SK-N-SH treated with all-trans-retinoic acid at 6 μM for 48 hours (cell line): ENCODE measurements at regions not wholly inside any gene's neighbourhood (a gene's known extent, or its start where the extent isn't known, plus 50 kb on each side); places are given as distances from the start of the nearest gene placed in this dataset.

Experiments used
- ATAC-seq: fragments of 200-7000 bp; cut with Tn5 transposase; 3 replicates; pipeline ENCODE4 v1.9.1; 2020; ENCODE audit warnings: mild to moderate bottlenecking, moderate library complexity
- BACH2 ChIP-seq: fragments of 250-450 bp; sonication (Bioruptor Pico); IDR thresholded peaks from 2 replicates; pipeline ENCODE4 v1.9.0; 2021; ENCODE audit warnings: mild to moderate bottlenecking, borderline replicate concordance
- CREB5 ChIP-seq: fragments of 250-450 bp; sonication (Bioruptor Pico); IDR thresholded peaks from 2 replicates; pipeline ENCODE4 v1.5.1; 2020; ENCODE audit warnings: low read depth, mild to moderate bottlenecking, moderate library complexity
- CSDC2 ChIP-seq: fragments of 250-450 bp; sonication (Bioruptor Pico); IDR thresholded peaks from 2 replicates; pipeline ENCODE4 v1.5.0; 2020; ENCODE audit warnings: mild to moderate bottlenecking, moderate library complexity
- ESRRG ChIP-seq: fragments of 250-450 bp; sonication (Bioruptor Pico); IDR thresholded peaks from 2 replicates; pipeline ENCODE4 v1.6.1; 2021; ENCODE audit warnings: mild to moderate bottlenecking
- ISL1 ChIP-seq: fragments of 250-450 bp; sonication (Bioruptor Pico); IDR thresholded peaks from 2 replicates; pipeline ENCODE4 v2.1.2; 2022; ENCODE audit warnings: mild to moderate bottlenecking, moderate library complexity
- POU6F1 ChIP-seq: fragments of 250-450 bp; sonication (Bioruptor Pico); IDR thresholded peaks from 2 replicates; pipeline ENCODE4 v1.8.0; 2021; ENCODE audit warnings: low read depth, mild to moderate bottlenecking, moderate library complexity, borderline replicate concordance
- RARB ChIP-seq: fragments of 250-450 bp; sonication (Bioruptor Pico); IDR thresholded peaks from 2 replicates; pipeline ENCODE4 v1.8.0; 2021; ENCODE audit warnings: mild to moderate bottlenecking, moderate library complexity
- TCF4 ChIP-seq: fragments of 250-450 bp; sonication (Bioruptor Pico); IDR thresholded peaks from 2 replicates; pipeline ENCODE4 v1.8.0; 2021; ENCODE audit warnings: mild to moderate bottlenecking, moderate library complexity, borderline replicate concordance
- TOX ChIP-seq: fragments of 250-450 bp; sonication (Bioruptor Pico); IDR thresholded peaks from 2 replicates; pipeline ENCODE4 v1.8.0; 2021; ENCODE audit warnings: mild to moderate bottlenecking, moderate library complexity, borderline replicate concordance
- ZC3H10 ChIP-seq: fragments of 250-450 bp; sonication (Bioruptor Pico); IDR thresholded peaks from 2 replicates; pipeline ENCODE4 v1.5.1; 2021; ENCODE audit warnings: mild to moderate bottlenecking, moderate library complexity
- ZFP3 ChIP-seq: fragments of 250-450 bp; sonication (Bioruptor Pico); IDR thresholded peaks from 2 replicates; pipeline ENCODE4 v1.5.0; 2020; ENCODE audit warnings: mild to moderate bottlenecking, moderate library complexity
- ZNF565 ChIP-seq: fragments of 450-650 bp; formaldehyde crosslinking; conservative IDR thresholded peaks from 2 replicates; pipeline ENCODE4 v1.5.0; 2020; ENCODE audit warnings: low read depth, mild to moderate bottlenecking, moderate library complexity
- ZNF8 ChIP-seq: fragments of 450-650 bp; formaldehyde crosslinking; IDR thresholded peaks from 2 replicates; pipeline ENCODE4 v1.5.0; 2020; ENCODE audit warnings: mild to moderate bottlenecking, moderate library complexity
- TF ChIP-seq, protein P1 (sequence below): fragments of 250-450 bp; sonication (Bioruptor Pico); IDR thresholded peaks from 2 replicates; pipeline ENCODE4 v1.5.0; 2020; ENCODE audit warnings: mild to moderate bottlenecking, moderate library complexity
- TF ChIP-seq, protein P2 (sequence below): fragments of 250-450 bp; sonication (Bioruptor Pico); IDR thresholded peaks from 2 replicates; pipeline ENCODE4 v1.8.0; 2020; ENCODE audit warnings: mild to moderate bottlenecking, moderate library complexity, borderline replicate concordance
- TF ChIP-seq, protein P3 (sequence below): fragments of 250-450 bp; sonication (Bioruptor Pico); IDR thresholded peaks from 2 replicates; pipeline ENCODE4 v1.5.1; 2021; ENCODE audit warnings: mild to moderate bottlenecking, moderate library complexity

DNA sequence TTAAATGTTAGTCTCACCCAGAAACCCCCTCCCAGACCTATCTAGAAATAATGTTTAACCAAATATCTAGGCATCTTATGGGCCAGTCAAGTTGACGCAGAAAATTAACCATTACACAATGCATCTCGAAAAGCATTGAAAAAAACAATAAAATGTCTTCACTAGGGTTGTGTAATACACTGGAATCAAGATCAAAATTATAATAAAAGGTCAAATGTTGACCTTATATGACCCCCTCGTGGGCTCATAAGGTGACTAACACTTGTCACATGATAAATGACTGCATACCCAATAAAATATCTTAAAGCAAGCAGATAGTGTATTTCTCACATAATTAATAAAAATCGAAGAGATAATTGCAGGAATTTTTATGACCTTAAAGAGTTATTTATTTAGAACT is 447.9 kb upstream of the DSEL start (continued):
- TF ChIP-seq, protein P1, sequence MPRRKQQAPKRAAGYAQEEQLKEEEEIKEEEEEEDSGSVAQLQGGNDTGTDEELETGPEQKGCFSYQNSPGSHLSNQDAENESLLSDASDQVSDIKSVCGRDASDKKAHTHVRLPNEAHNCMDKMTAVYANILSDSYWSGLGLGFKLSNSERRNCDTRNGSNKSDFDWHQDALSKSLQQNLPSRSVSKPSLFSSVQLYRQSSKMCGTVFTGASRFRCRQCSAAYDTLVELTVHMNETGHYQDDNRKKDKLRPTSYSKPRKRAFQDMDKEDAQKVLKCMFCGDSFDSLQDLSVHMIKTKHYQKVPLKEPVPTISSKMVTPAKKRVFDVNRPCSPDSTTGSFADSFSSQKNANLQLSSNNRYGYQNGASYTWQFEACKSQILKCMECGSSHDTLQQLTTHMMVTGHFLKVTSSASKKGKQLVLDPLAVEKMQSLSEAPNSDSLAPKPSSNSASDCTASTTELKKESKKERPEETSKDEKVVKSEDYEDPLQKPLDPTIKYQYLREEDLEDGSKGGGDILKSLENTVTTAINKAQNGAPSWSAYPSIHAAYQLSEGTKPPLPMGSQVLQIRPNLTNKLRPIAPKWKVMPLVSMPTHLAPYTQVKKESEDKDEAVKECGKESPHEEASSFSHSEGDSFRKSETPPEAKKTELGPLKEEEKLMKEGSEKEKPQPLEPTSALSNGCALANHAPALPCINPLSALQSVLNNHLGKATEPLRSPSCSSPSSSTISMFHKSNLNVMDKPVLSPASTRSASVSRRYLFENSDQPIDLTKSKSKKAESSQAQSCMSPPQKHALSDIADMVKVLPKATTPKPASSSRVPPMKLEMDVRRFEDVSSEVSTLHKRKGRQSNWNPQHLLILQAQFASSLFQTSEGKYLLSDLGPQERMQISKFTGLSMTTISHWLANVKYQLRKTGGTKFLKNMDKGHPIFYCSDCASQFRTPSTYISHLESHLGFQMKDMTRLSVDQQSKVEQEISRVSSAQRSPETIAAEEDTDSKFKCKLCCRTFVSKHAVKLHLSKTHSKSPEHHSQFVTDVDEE (CRISPR knock-in tag), result no peak
- TF ChIP-seq ISL1 (CRISPR knock-in tag), result no peak
- no peak for TF ChIP-seq BACH2 (CRISPR knock-in tag)
- no peak for TF ChIP-seq RARB (CRISPR knock-in tag)
- TF ChIP-seq, all 23 proteins: peak for 0

GRCh38 chr18:67961701-67962440 is 445.4 kb upstream of the DSEL start:
- no peak for ATAC-seq
- no peak for TF ChIP-seq CSDC2 (CRISPR knock-in tag)

- TF ChIP-seq RARB (CRISPR knock-in tag), result no peak
- TF ChIP-seq BACH2 (CRISPR knock-in tag), result no peak
- no peak for TF ChIP-seq TCF4
- TF ChIP-seq, protein P2, sequence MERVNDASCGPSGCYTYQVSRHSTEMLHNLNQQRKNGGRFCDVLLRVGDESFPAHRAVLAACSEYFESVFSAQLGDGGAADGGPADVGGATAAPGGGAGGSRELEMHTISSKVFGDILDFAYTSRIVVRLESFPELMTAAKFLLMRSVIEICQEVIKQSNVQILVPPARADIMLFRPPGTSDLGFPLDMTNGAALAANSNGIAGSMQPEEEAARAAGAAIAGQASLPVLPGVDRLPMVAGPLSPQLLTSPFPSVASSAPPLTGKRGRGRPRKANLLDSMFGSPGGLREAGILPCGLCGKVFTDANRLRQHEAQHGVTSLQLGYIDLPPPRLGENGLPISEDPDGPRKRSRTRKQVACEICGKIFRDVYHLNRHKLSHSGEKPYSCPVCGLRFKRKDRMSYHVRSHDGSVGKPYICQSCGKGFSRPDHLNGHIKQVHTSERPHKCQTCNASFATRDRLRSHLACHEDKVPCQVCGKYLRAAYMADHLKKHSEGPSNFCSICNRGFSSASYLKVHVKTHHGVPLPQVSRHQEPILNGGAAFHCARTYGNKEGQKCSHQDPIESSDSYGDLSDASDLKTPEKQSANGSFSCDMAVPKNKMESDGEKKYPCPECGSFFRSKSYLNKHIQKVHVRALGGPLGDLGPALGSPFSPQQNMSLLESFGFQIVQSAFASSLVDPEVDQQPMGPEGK (CRISPR knock-in tag), result no peak
- no peak for TF ChIP-seq ZNF565
- TF ChIP-seq, protein P3, sequence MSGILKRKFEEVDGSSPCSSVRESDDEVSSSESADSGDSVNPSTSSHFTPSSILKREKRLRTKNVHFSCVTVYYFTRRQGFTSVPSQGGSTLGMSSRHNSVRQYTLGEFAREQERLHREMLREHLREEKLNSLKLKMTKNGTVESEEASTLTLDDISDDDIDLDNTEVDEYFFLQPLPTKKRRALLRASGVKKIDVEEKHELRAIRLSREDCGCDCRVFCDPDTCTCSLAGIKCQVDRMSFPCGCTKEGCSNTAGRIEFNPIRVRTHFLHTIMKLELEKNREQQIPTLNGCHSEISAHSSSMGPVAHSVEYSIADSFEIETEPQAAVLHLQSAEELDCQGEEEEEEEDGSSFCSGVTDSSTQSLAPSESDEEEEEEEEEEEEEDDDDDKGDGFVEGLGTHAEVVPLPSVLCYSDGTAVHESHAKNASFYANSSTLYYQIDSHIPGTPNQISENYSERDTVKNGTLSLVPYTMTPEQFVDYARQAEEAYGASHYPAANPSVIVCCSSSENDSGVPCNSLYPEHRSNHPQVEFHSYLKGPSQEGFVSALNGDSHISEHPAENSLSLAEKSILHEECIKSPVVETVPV (CRISPR knock-in tag), result no peak
- TF ChIP-seq TOX (CRISPR knock-in tag), result no peak
- no peak for ATAC-seq
These were observed 441.2 kb upstream of the DSEL start for GRCh38 chr18:67957684-67958083.

- ATAC-seq, result no peak; the same call in 2 of the 3 replicates
- TF ChIP-seq ISL1 (CRISPR knock-in tag) (peak; percentile 65), POU6F1 (CRISPR knock-in tag) (no peak)
These were observed 438.1 kb upstream of the DSEL start for GRCh38 chr18:67954594-67954993.

DNA sequence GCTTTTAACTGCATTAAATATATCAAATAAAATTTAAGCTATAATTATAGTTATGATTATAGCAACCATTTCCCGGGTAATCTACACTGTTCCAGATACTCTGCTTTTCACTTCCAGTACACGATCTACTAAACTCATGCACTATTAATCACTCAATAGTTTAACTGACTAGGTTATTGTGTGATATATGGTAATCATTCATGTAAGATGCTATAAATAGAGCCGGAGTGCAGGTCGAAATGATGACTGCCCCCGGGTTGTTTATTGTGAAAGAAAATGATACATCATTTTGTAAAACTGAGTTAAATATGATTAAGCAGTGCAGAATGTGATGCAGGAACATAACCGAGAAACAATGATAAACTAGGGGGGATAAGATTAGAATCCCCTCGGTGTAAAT is 434.6 kb upstream of the DSEL start:
- TF ChIP-seq ESRRG (CRISPR knock-in tag) (no peak), ZNF8 (CRISPR knock-in tag) (no peak), ZC3H10 (CRISPR knock-in tag) (no peak), POU6F1 (CRISPR knock-in tag) (no peak), ZFP3 (CRISPR knock-in tag) (no peak), CREB5 (CRISPR knock-in tag) (no peak), TCF4 (no peak), CSDC2 (CRISPR knock-in tag) (no peak), BACH2 (CRISPR knock-in tag) (no peak)
- TF ChIP-seq, all 23 proteins: peak for 0

More for the DNA sequence above, 434.6 kb upstream of the DSEL start:
- ATAC-seq, result no peak
